ENCODE measurements at regions not wholly inside any gene's neighbourhood (a gene's known extent, or its start where the extent isn't known, plus 50 kb on each side); places are given as distances from the start of the nearest gene placed in this dataset.
"Not testable (repeated sequence)": the region's sequence is repeated elsewhere in the genome, so short reads cannot be mapped to it uniquely, and the experiment has no call there.

DNA sequence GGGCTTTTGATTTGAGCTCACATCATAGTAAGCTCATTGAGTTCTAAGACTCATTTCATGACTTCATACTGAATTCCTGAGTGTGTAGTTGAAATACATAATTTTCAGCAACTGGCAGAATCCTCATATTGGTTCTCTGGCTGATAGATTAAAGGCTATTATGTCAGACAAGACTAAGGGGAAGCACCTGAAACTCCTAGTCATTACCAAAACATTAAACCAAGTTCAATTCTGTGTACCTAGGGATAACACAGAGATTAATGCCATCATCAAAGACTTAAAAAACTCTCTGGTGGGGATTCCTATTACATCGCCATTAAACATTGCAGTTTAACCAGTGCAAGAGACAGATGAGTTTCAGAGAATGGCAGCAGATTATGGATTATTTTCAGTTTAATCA, 339.1 kb downstream of the PTPRC start:
- no peak for DNase-seq (ENCODE audit: low spot score)

DNA sequence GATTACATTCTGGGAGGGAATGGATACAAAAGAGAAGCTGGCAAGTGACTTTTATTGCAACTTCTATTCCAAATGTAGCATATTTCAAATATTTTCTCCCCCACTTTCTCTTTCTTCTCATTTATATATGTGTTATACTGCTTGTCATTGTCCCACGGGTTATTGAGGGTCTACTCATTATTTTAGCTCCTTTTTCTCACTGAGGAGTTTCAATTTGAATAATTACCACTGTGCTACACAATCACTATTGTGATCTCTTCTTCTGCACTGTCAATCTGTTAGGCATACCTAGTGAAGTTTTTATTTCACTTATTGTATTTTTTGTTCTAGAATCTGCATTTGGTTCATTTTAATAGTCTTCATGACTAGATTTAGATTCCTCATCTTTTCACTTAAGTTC, 339.7 kb downstream of the PTPRC start:
- no peak for DNase-seq (ENCODE audit: low spot score)

DNA sequence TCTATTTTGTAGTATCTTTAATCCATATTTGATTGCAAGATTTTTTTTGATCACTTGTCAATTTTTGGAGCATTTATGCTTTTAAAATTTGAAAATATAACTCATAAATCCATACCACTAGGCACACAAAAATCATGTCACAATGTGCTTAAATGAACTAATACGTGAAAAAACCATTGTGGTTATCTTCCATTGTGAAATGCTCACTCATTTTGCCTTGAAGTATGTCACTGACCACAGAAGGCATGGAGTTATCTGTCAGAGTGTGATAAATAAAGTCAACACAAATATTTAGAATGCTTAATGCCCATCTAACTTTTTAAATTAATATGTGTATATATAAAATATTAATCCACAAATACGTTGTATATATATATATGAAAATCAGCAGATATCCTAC, 347.2 kb downstream of the PTPRC start:
- DNase-seq (ENCODE audit: low spot score): no peak

DNA sequence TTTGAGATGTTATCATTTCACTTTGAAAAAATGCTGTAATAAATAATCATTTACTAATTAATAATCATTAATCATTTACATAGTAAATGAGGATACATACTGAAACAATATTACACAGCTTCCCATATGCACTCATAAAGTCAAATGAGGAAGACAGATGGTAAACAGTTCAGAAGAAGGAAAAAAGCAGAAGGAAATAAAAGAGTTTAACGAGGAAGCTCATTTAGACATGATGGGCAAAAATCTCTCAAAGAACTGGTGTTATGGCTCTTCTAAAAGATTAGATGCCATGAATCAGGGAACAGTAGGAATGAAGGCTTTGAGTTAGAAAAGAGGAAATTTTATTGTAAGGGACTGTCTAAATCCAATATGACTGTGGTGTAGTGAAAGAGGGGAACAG, 347.6 kb downstream of the PTPRC start:
- no peak for DNase-seq (ENCODE audit: low spot score)

DNA sequence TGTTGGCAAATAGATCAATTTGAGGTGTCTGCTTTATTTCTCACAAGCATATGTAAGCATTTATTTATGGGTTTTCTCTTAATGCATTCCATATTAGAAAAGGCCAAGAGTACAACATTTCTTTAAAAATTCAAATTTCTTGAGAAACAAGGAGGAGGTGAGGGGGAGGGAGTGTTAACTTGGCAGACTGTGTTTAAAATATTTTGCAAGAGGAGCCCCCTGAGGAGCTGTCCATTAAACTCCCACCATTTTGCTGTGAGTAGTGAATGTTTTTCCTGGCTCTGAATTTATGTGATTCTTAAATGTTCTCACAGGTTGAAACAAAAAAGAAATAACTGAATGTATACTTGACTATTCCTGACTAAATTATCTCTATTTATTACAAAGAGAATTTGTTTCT, 363.8 kb downstream of the PTPRC start:
- no peak for DNase-seq (ENCODE audit: low spot score)

DNA sequence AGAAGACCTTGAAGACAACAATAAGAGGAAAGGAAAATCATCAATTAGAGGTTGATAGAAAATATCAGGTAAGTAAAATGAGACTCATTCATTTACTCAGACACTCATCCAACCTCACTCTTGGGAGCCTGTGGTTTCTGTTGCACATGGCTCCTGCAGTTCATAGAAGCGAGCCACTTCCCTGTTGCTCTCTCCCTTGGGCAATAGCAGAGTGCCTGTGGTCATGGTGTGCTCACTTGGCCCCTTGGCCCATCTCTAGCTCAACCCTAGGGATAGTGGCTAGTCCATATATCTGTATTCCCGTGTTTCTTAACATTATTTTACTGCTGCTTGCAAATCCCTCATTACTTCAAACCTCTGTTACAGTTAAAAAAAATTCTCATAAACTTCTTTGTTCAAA, 368.6 kb downstream of the PTPRC start:
- DNase-seq (ENCODE audit: low spot score): no peak

DNA sequence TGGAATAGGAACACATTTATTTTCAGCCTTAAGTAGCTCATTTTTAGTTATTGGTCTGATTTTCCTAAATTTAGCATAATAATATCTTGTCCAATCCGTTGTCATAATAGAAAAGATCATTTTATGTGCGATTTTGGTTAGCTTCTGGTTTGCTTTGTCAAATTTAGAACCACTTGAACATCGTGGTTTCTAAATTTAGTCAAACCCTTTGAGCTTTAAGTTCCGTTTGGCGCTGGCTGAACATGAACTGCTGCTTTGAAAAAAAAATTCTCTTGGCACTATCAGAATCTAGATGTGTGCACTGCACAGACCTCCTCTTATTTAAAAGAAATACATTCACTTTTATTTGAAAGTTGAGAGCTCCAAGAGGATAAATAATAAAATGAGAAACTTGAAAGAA, 370.6 kb downstream of the PTPRC start:
- DNase-seq (ENCODE audit: low spot score): no peak

DNA sequence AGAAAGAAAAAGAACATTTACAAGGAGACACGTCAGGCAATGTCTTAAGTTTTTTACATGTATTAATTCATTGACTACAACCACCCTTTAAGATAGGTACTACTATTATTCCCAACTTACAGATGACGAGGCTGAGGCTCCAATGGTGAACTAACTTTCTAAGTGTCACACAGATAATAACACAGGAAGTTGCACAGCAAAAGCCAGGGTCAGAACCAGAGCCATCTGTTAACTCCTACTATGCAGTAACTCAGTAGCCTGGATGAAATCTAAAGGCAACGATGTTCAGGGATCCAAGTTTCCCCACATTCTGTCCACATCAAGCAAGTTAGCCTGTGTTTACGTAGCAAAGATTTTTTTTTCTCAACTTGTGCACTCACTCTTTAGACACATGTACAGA, 371.7 kb downstream of the PTPRC start:
- no peak for DNase-seq (ENCODE audit: low spot score)

DNA sequence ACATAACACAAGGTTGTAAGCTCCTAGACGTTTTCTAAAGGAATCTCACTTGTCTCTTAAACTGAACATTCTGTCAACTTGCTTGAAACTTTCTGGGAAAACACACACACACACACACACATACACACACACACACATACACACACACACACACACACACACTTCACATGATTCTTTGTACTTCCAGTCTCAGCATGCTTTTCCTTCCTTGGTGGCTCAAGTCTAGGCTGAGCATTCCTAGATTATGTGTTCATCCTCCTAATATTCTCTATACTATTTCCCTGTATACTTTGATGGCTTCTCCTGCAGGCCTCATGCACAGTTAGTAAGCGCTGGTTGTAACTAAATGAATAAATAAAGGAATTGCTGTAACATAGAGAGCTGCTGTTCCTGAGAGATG, 372.1 kb downstream of the PTPRC start:
- DNase-seq (ENCODE audit: low spot score): no peak

DNA sequence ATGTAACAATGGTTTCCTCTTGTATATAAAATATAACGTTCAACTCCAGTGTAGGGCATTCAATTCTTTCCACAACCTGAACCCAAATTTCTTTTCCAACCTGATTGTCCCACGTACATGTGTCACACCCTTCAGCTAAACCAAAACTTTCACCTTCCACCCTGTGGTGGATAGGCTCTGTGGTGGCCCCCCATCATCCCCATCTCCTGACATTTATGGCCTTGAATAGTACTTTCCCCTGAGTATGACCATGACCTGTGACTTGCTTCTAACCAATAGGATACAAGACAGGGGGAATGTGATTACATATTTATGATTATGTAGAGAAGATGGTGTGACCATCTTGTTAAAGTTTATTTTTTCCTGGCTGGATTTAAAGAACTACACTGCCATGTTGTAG, 377.0 kb downstream of the PTPRC start:
- no peak for DNase-seq (ENCODE audit: low spot score)

DNA sequence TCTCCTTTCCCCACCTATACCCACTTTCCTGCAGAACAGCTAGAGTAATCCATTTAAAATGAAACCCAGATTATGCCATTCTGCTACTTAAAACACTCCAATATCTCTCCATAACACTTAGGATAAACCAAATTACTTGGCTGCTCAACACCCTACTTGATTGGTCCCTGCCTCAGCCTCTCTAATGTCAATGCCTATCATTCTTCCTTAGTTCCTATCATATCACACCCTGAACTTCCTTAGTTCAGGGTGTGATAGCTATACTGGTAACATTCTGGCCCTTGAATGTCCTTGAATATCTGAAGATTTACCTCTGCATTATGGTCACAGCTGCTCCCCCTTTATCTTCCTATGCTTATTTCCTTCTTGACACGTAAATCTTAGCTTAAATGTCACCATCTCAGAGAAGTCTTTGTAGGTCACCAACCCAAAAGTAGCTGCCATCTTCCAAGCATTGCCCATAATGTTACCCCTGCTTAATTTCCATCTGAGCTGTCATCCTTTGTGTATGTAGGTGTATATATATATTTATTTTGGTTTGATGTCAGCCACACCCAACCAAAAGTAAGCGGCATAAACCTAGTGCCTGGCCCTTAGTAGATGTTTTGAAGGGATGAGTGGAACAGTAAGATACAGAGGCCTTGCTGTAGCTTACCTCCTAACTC, 379.8 kb downstream of the PTPRC start:
- no peak for DNase-seq (ENCODE audit: low spot score)

DNA sequence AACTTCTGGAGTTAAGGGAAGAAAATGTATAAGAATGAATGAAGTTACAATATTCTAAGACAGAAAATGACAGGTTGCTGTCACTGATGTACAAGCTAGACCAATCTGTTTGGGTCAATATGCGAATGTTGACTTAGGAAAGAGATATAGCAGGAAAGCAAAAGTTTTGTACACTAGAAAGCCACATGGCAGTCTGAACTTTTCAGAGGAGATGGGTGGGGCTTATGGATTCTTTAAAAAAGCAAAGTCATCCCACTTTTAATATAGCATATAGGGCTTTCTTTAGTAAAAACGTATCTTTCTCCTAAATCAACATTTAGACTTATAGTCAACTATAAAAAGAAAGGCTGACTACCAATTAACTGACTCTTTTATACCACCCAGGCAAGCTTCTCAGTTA, 381.2 kb downstream of the PTPRC start:
- DNase-seq (ENCODE audit: low spot score): no peak

DNA sequence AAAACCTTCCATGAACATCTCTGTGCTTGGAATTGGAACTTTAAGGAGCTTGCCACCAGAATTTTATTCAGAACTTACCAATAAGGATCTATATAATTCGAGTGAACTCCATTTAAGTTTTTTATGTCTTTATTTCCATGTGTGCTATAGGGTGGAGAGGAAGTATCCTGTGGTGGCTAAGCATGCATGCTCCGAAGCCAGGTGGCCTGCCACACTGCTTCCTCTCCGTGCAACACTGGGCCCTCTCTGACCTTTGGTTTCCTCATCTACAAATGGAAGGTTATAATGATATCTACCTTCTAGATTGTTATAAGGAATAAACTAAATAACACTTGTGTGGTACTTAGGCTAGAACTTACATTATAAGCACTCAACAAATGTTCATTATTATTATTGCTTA, 382.1 kb downstream of the PTPRC start:
- DNase-seq (ENCODE audit: low spot score): no peak

DNA sequence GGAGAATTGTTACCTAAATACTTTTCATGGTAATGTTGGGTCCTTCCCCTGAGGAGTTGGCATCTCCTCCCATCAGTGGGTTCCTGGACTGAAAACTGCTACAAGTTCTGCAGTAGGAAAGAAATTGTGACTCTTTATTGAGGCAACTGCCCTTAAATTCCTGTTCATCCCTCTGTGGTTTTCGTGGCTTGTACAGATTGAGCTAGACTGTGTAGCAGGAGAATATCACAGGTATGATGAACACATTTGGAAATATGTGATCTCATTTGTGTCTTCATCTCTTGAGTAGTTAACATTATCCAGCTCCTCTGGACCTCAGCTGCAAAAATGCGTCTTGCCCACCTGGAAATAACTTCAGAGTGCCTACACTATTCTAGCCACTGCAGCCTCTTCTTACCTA, 390.6 kb downstream of the PTPRC start:
- peak; percentile 9 for DNase-seq (ENCODE audit: low spot score)

DNA sequence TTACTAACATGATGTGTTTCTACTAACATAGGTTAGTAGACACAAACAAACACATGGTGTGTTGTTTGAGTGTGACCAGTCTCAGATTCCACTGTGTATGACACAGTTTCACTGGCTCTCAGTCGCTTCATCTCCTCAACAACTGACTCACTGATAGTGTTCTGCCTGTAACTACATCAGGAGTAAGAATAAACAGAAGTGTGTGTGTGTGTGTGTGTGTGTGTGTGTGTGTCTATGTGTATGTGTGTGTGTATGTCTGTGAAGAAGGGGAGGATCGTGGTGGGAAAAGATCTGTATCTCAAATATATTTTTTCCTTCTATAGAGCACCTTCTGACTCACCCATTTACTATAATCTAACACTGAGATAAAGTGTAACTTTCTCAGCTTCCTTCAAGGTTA, 391.0 kb downstream of the PTPRC start:
- peak; percentile 16 for DNase-seq (ENCODE audit: low spot score)

DNA sequence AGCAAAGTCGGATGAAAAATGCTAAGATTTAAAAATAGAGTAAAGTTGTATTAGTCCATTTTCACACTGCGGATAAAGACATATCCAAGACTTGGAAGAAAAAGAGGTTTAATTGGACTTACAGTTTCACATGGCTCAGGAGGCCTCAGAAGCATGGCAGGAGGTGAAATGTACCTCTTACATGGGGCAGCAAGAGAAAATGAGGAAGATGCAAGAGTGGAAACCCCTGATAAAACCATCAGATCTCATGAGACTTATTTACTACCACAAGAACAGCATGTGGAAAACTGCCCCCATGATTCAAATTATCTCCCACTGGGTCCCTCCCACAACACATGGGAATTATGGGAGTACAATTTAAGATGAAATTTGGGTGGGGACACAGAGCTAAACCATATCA, 391.7 kb downstream of the PTPRC start:
- DNase-seq (ENCODE audit: low spot score): not testable (repeated sequence)

DNA sequence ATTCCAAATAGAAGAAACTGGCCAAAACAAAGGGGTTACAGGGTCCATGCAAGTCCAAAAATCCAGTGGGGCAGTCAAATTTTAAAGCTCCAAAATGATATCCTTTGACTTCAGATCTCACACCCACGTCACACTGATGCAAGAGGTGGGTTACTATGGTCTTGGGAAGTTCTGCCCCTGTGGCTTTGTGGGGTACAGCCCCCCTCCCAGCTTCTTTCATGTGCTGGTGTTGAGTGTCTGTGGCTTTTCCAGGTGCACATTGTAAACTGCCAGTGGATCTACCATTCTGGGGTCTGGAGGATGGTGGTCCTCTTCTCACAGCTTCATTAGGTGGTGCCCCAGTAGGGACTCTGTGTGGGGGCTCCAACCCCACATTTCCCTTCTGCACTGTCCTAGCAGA, 392.3 kb downstream of the PTPRC start:
- not testable (repeated sequence) for DNase-seq (ENCODE audit: low spot score)

DNA sequence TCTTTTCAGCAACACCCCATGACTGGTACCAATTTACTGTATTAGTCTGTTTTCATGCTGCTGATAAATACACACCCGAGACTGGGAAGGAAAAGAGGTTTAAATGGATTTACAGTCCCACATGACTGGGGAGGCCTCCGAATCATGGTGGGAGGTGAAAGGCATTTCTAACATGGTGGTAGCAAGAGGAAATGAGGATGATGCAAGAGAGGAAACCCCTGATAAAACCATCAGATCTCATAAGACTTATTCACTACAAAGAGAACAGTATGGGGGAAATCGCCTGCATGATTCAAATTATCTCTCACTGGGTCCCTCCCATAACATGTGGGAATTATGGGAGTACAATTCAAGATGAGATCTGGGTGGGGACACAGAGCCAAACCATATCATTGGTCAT, 393.6 kb downstream of the PTPRC start:
- DNase-seq (ENCODE audit: low spot score): not testable (repeated sequence)

DNA sequence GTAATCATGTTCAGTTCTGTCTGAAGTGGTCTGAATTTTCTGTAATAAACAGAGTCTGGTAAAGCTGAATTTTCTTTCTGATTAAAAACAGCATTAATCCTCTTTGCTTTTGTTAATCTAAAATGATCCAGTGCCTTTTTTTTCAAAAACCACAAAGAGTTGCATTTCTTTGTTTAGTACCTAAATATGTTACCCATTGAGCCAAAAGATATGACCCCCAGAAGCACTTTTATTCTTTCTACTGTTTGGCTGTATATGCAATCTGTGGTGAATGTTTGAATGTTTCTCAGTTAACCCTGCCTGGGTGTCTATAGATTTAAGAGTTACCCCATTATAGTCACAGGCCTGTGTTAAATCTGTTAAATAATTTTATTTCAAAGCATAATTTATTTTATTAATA, 394.8 kb downstream of the PTPRC start:
- DNase-seq (ENCODE audit: low spot score): no peak

DNA sequence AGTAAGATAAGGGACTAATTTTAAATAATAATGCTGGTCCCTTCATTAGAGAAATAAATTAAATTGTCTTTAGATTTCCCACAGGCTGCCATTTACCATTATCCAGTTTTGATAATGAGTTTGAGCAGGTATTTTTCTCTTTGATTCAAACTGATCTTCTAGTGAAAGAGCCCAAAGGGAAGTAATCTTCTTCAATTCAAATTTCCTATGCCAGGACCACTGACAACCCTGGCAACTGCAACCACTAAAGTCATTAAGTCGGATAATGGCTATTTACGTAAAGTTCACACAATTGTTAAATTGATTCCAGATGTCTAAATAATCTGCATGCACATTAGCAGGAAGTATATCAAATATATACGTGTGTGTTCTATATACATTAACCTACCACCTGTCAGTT, 399.3 kb downstream of the PTPRC start:
- no peak for DNase-seq (ENCODE audit: low spot score)

DNA sequence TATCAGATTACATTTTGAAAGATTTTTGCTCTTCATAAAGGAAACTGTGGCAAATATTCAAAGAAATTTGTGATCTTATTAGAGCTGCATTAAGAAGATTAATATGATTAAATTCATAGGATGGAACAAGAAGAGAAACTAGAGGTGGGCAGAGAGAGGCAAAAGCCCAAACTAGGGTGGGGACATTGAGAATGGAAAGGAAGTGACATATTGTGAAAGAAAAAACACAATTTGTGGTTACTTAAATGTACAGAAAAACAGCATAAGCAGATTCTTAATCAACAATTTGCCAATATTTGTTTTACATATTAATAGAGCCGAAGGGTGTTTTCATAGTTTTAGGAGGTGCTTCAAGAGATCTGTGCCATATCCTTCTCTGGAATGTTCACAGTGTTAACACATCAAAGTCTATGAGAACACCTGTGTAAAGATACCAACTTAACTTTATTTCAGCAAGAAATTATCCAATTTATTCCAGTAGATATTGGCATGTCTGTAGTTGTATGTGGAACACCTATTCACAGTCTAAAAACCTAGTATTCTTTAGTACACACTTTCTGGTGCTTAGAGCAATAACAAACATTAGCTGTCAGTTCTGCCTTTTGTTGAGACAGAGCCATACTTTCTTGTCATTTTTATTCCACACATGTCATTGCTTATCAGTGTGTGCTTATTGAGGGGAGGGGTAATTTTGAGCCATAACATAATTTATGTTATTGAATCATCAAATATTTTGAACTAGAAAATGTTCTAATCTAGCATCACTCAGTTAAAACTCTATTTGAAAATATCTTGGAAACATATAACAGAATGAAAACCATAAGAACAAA, 401.5 kb downstream of the PTPRC start:
- DNase-seq (ENCODE audit: low spot score): no peak

DNA sequence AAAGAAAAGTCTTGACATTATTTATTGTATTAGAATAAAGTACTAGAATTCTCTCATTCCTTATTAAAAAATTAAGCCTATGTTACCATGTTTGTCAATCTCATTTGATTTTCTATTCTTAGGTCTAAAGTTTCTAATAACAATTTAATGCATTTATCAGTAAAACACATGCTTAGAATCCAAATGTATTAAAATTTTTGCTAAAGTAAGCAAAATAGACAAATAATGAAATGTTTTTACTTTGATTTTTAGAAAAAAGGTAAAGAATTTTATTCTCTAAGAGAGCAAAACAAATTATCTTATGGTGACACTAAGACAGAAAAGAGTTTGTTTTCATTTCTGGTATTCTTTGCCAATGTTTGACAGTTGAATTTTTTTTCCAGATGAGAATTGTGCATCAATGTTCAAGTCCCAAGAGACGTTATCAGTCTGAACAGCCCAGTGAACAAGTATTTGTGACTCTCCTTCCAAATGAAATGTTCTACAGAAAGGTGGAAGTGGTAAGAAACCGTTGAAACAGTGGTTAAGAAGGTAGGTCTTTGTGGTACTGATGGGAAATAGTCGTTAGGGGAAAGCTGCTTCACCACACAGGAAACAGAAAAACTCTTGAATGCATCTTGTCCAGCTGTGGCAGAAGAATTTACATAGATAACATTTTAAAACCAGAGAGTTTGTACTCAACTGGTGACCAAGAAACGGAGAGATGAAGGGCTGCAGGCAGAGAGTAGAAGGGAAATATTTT, 402.5 kb downstream of the PTPRC start:
- DNase-seq (ENCODE audit: low spot score): no peak

DNA sequence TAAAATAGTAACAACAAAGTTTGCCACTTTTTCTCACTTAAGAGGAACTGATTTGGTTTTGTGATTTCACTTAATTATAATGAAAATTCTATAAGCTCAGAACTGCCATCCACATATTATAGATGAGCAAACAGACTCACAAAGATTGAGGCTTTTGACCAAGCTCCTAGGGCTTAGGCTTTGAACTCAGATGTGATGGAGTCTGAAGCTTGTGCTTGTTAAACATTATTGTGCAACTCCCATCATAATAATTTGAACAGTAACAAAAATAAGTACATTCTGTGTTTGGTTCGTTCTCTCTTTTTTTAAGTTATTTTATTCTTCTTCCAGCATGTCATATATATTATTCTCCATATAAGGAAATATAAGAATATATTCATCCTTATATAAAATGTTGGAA, 403.4 kb downstream of the PTPRC start:
- DNase-seq (ENCODE audit: low spot score): no peak
